IMR-90 (cell line): ENCODE measurements at regions not wholly inside any gene's neighbourhood (a gene's known extent, or its start where the extent isn't known, plus 50 kb on each side); places are given as distances from the start of the nearest gene placed in this dataset.

Experiments
- ATAC-seq: fragments of 200-7000 bp; cut with Tn5 transposase; 2 replicates; pipeline ENCODE4 v1.9.1; 2020; ENCODE audit warnings: low read depth, mild to moderate bottlenecking, moderate library complexity
- BruUV-seq: library from RNA; stranded (reverse); fragments of 400-500 nt; replicated peaks from 2 replicates; lab custom pipeline; 2021; lab: Mats Ljungman, UMichigan
- CTCF ChIA-PET: fragments of 300-600 bp; formaldehyde crosslinking; extraction: SDS; loops from one replicate; lab custom pipeline; 2021; ENCODE audit warnings: antibody characterized with exemption; lab: Yijun Ruan, JAX
- POLR2A ChIA-PET: fragments of 300-600 bp; sonication (Branson Sonifier 250); formaldehyde crosslinking; loops from one replicate; lab custom pipeline; 2022; ENCODE audit warnings: antibody characterized with exemption; ENCODE audit not compliant: unreplicated experiment; lab: Charles Lee
- DNase-seq: peaks from one replicate; pipeline ENCODE4 v3.0.0; 2013
- H2AFZ ChIP-seq: replicated peaks from 2 replicates; pipeline ENCODE3; 2013; ENCODE audit warnings: low read length, mild to moderate bottlenecking; ENCODE audit not compliant: poor library complexity
- H2AK5ac ChIP-seq: 2 replicates; pipeline ENCODE4 v1.6.1; 2013; ENCODE audit warnings: low read depth, low read length, inconsistent platforms
- H2AK9ac ChIP-seq: replicated peaks from 2 replicates; pipeline ENCODE3; 2013; ENCODE audit warnings: mild to moderate bottlenecking, low read depth, low read length, moderate library complexity; ENCODE audit not compliant: poor library complexity
- H2BK120ac ChIP-seq: 2 replicates; pipeline ENCODE4 v1.6.1; 2013; ENCODE audit warnings: low read depth, low read length, inconsistent platforms
- H2BK15ac ChIP-seq: 3 replicates; pipeline ENCODE4 v1.6.1; 2013; ENCODE audit warnings: low read depth, low read length, inconsistent platforms
- H2BK20ac ChIP-seq: 2 replicates; pipeline ENCODE4 v1.6.1; 2013; ENCODE audit warnings: low read depth, mild to moderate bottlenecking, inconsistent platforms, low read length, moderate library complexity
- H2BK5ac ChIP-seq: 2 replicates; pipeline ENCODE4 v1.6.1; 2013; ENCODE audit warnings: mild to moderate bottlenecking, low read depth, low read length, inconsistent platforms; ENCODE audit not compliant: poor library complexity, severe bottlenecking
- H3K14ac ChIP-seq: replicated peaks from 2 replicates; pipeline ENCODE4 v1.6.1; 2013; ENCODE audit warnings: low read depth, low read length, inconsistent platforms
- H3K18ac ChIP-seq: 2 replicates; pipeline ENCODE4 v1.6.1; 2013; ENCODE audit warnings: low read depth, low read length, control low read depth
- H3K23ac ChIP-seq: 2 replicates; pipeline ENCODE4 v1.6.1; 2013; ENCODE audit warnings: low read depth, low read length, inconsistent platforms
- H3K27ac ChIP-seq: 2 replicates; pipeline ENCODE4 v1.5.1; 2013; ENCODE audit warnings: mild to moderate bottlenecking, control low read depth, low read length; ENCODE audit not compliant: insufficient read depth
- H3K27me3 ChIP-seq: 2 replicates; pipeline ENCODE4 v1.6.1; 2013; ENCODE audit warnings: low read length; ENCODE audit not compliant: control insufficient read depth, insufficient read depth
- H3K36me3 ChIP-seq: 2 replicates; pipeline ENCODE4 v1.6.1; 2013; ENCODE audit warnings: low read length, mixed read lengths; ENCODE audit not compliant: control insufficient read depth, insufficient read depth
- H3K4ac ChIP-seq: 2 replicates; pipeline ENCODE4 v1.6.1; 2013; ENCODE audit warnings: low read depth, low read length, inconsistent platforms
- H3K4me1 ChIP-seq: 2 replicates; pipeline ENCODE4 v1.6.1; 2013; ENCODE audit warnings: low read length, mixed read lengths; ENCODE audit not compliant: control insufficient read depth, insufficient read depth
- H3K4me2 ChIP-seq: 2 replicates; pipeline ENCODE4 v1.6.1; 2013; ENCODE audit warnings: low read depth, mild to moderate bottlenecking, control low read depth, low read length, moderate library complexity
- H3K4me3 ChIP-seq: 2 replicates; pipeline ENCODE4 v1.5.1; 2013; ENCODE audit warnings: low read depth, mild to moderate bottlenecking, control low read depth, low read length, moderate library complexity; ENCODE audit not compliant: insufficient read depth
- H3K56ac ChIP-seq: 2 replicates; pipeline ENCODE4 v1.6.1; 2013; ENCODE audit warnings: low read length, inconsistent platforms; ENCODE audit not compliant: insufficient read depth; ENCODE audit errors: extremely low read depth
- H3K79me1 ChIP-seq, 2 experiments: 2 replicates each; pipeline ENCODE4 v1.6.1; 2013; ENCODE audit warnings: low read length in 2 of 2, inconsistent platforms in 1 of 2, low read depth in 1 of 2
- H3K9ac ChIP-seq: 2 replicates; pipeline ENCODE4 v1.6.1; 2013; ENCODE audit warnings: low read depth, low read length, control low read depth
- H3K9me1 ChIP-seq: 2 replicates; pipeline ENCODE4 v1.6.1; 2013; ENCODE audit warnings: low read length, inconsistent platforms; ENCODE audit not compliant: insufficient read depth
- H3K9me3 ChIP-seq: 2 replicates; pipeline ENCODE4 v1.6.1; 2013; ENCODE audit warnings: low read length; ENCODE audit not compliant: control insufficient read depth, insufficient read depth
- H4K20me1 ChIP-seq: 2 replicates; pipeline ENCODE4 v1.6.1; 2013; ENCODE audit warnings: low read length, inconsistent platforms; ENCODE audit not compliant: insufficient read depth
- H4K5ac ChIP-seq: 2 replicates; pipeline ENCODE4 v1.6.1; 2013; ENCODE audit warnings: mild to moderate bottlenecking, low read depth, low read length, control low read depth
- H4K8ac ChIP-seq, 2 experiments: 2 replicates each; pipeline ENCODE4 v1.6.1; 2013; ENCODE audit warnings: low read depth in 2 of 2, low read length in 2 of 2, control low read depth in 1 of 2, inconsistent platforms in 1 of 2
- H4K91ac ChIP-seq: 2 replicates; pipeline ENCODE4 v1.6.1; 2013; ENCODE audit warnings: low read depth, low read length, inconsistent platforms; ENCODE audit not compliant: insufficient read depth
- BHLHE40 ChIP-seq: fragments of 150-350 bp; IDR thresholded peaks from 2 replicates; pipeline ENCODE4 v1.6.1; 2016; ENCODE audit warnings: mild to moderate bottlenecking, low read depth, low read length
- CEBPB ChIP-seq: IDR thresholded peaks from 2 replicates; pipeline ENCODE4 v1.6.1; 2012; ENCODE audit warnings: low read depth, low read length, improper control_type of control experiment
- CHD1 ChIP-seq: IDR thresholded peaks from 2 replicates; pipeline ENCODE4 v1.6.1; 2012; ENCODE audit warnings: low read depth, low read length, improper control_type of control experiment
- CTCF ChIP-seq: conservative IDR thresholded peaks from 2 replicates; pipeline ENCODE4 v1.5.1; 2012; ENCODE audit warnings: mild to moderate bottlenecking, low read depth, low read length, improper control_type of control experiment
- ELK1 ChIP-seq: fragments of 150-350 bp; IDR thresholded peaks from 2 replicates; pipeline ENCODE4 v1.6.1; 2016; ENCODE audit warnings: low read depth, mild to moderate bottlenecking, low read length, moderate library complexity, borderline replicate concordance
- FOS ChIP-seq: fragments of 150-350 bp; IDR thresholded peaks from 2 replicates; pipeline ENCODE4 v1.6.1; 2016; ENCODE audit warnings: low read depth, low read length
- MAFK ChIP-seq: IDR thresholded peaks from 2 replicates; pipeline ENCODE4 v1.6.1; 2012; ENCODE audit warnings: low read depth, low read length, improper control_type of control experiment
- MAZ ChIP-seq: IDR thresholded peaks from 2 replicates; pipeline ENCODE4 v1.6.1; 2012; ENCODE audit warnings: low read depth, mild to moderate bottlenecking, low read length, improper control_type of control experiment, moderate library complexity, borderline replicate concordance
- NFE2L2 ChIP-seq: fragments of 150-350 bp; IDR thresholded peaks from 2 replicates; pipeline ENCODE4 v1.6.1; 2016; ENCODE audit warnings: low read depth, mild to moderate bottlenecking, low read length
- POLR2A ChIP-seq: IDR thresholded peaks from 2 replicates; pipeline ENCODE4 v1.6.1; 2012; ENCODE audit warnings: mild to moderate bottlenecking, low read depth, low read length
- RAD21 ChIP-seq: IDR thresholded peaks from 2 replicates; pipeline ENCODE4 v1.6.1; 2012; ENCODE audit warnings: low read length, improper control_type of control experiment
- RFX5 ChIP-seq: IDR thresholded peaks from 2 replicates; pipeline ENCODE4 v1.8.0; 2012; ENCODE audit warnings: low read depth, mild to moderate bottlenecking, low read length, moderate library complexity
- SMC3 ChIP-seq: fragments of 150-350 bp; IDR thresholded peaks from 2 replicates; pipeline ENCODE4 v1.6.1; 2016; ENCODE audit warnings: low read depth, mild to moderate bottlenecking, antibody characterized with exemption, low read length, moderate library complexity
- USF2 ChIP-seq: fragments of 150-350 bp; IDR thresholded peaks from 2 replicates; pipeline ENCODE4 v1.6.1; 2017; ENCODE audit warnings: mild to moderate bottlenecking, antibody characterized with exemption, low read length, low read depth
- WGBS, 2 experiments: methylation state at CpG; one replicate each; pipeline versions ENCODE4 v1.1.5 to v1.1.7; 2013; ENCODE audit warnings: missing lambda C conversion rate in 2 of 2; ENCODE audit not compliant: insufficient read length in 1 of 2; ENCODE audit errors: extremely low coverage in 2 of 2; 5-methylcytosine and 5-hydroxymethylcytosine counted together
- dilution Hi-C: fragments of 300-500 bp; cut with HindIII; formaldehyde crosslinking; loops from one replicate; pipeline ENCODE4 v1.14.3; 2018; ENCODE audit warnings: low sequenced_read_pairs; ENCODE audit not compliant: unreplicated experiment
- in situ Hi-C: fragments of 300-500 bp; cut with MboI; formaldehyde crosslinking; loops from 3 replicates; pipeline ENCODE4 v1.14.3; 2019; ENCODE audit warnings: low sequenced_read_pairs, inconsistent platforms, mixed read lengths
- intact Hi-C: fragments of 100-400 bp; cut with micrococcal nuclease; formaldehyde crosslinking; loops from 2 replicates; pipeline ENCODE4 v1.10.0; 2022

- Histone ChIP-seq H2BK5ac (no peak overlapping the region), H3K27me3 (no peaks in the 10 kb centered on the region), H3K9me1 (no peaks in the 10 kb centered on the region), H2AK9ac (no peak overlapping the region), H4K8ac (no peak overlapping the region), H3K14ac (no peak overlapping the region), H2BK15ac (no peak overlapping the region), H3K4me1 (no peaks in the 10 kb centered on the region), H3K79me1 (no peaks in the 10 kb centered on the region), H3K56ac (no peak overlapping the region), H2AK5ac (no peak overlapping the region), H4K20me1 (no peaks in the 10 kb centered on the region), H3K4ac (no peak overlapping the region), H3K9me3 (no peaks in the 10 kb centered on the region), H3K27ac (no peak overlapping the region), H2BK120ac (no peak overlapping the region), H3K18ac (no peak overlapping the region), H2BK20ac (no peak overlapping the region), H3K4me2 (no peak overlapping the region), H4K5ac (no peak overlapping the region), H3K23ac (no peak overlapping the region), H3K4me3 (no peak overlapping the region), H3K9ac (no peak overlapping the region), H3K36me3 (no peaks in the 10 kb centered on the region), H4K91ac (no peak overlapping the region), H2AFZ (no peak overlapping the region)
- DNase-seq (no peak), ATAC-seq (no peak)
- no TSS peak for BruUV-seq
- dilution Hi-C loops (no loop called here), in situ Hi-C loops (no loop called here), intact Hi-C loops (loop anchor here (10.0 kb wide), 1 partner anchor 495 kb away; no protein-coding TSS in a partner anchor)
- POLR2A ChIA-PET: no interaction called here
- no CpG with 5 or more reads among the region's 2 CpGs for WGBS, 2 experiments
- CTCF ChIA-PET: no interaction called here
- TF ChIP-seq RFX5 (no peak), USF2 (no peak), RAD21 (no peak), SMC3 (no peak), CTCF (no peak), ELK1 (no peak), CHD1 (no peak), MAFK (no peak), POLR2A (no peak), MAZ (no peak), CEBPB (no peak), NFE2L2 (no peak), BHLHE40 (no peak), FOS (no peak)
Observed at GRCh38 chr1:103469801-103470200, 55.7 kb upstream of the RNPC3 start.
